Caco-2 (cell line): ENCODE measurements at regions not wholly inside any gene's neighbourhood (a gene's known extent, or its start where the extent isn't known, plus 50 kb on each side); places are given as distances from the start of the nearest gene placed in this dataset.

Experiments
- BruUV-seq: library from RNA; stranded (reverse); fragments of 400-500 nt; replicated peaks from 2 replicates; lab custom pipeline; 2021; lab: Mats Ljungman, UMichigan
- CTCF ChIA-PET: fragments of 300-600 bp; sonication (Branson Sonifier 250); formaldehyde crosslinking; loops from one replicate; lab custom pipeline; 2022; ENCODE audit warnings: antibody characterized with exemption; lab: Charles Lee
- POLR2A ChIA-PET: fragments of 300-600 bp; sonication (Branson Sonifier 250); formaldehyde crosslinking; loops from one replicate; lab custom pipeline; 2022; ENCODE audit warnings: antibody characterized with exemption; lab: Charles Lee
- DNase-seq, 2 experiments: peaks; one replicate each; pipeline versions ENCODE4 v3.0.0 to v3.0.0-alpha.2; 2020 to 2022
- H3K27me3 ChIP-seq: replicated peaks from 2 replicates; pipeline ENCODE4 v1.6.0; 2011; ENCODE audit warnings: low read length; ENCODE audit not compliant: control insufficient read depth, insufficient read depth
- H3K36me3 ChIP-seq: 2 replicates; pipeline ENCODE4 v1.5.1; 2011; ENCODE audit warnings: low read length; ENCODE audit not compliant: control insufficient read depth, insufficient read depth
- H3K4me1 ChIP-seq: fragments of 250-450 bp; sonication (Bioruptor Pico); 2 replicates; pipeline ENCODE4 v1.5.1; 2020; ENCODE audit warnings: mild to moderate bottlenecking
- H3K4me3 ChIP-seq: 2 replicates; pipeline ENCODE4 v1.5.1; 2011; ENCODE audit warnings: low read depth, mild to moderate bottlenecking, control low read depth, low read length
- H3K9me3 ChIP-seq: fragments of 250-450 bp; sonication (Bioruptor Pico); 2 replicates; pipeline ENCODE4 v1.5.1; 2020; ENCODE audit warnings: mild to moderate bottlenecking, moderate library complexity
- H3K27ac Mint-ChIP-seq: one replicate; pipeline ENCODE4 v1.8.0; 2022; ENCODE audit warnings: mixed read lengths; ENCODE audit not compliant: unreplicated experiment
- H3K27me3 Mint-ChIP-seq: one replicate; pipeline ENCODE4 v1.8.0; 2022; ENCODE audit warnings: mixed read lengths; ENCODE audit not compliant: insufficient read depth, unreplicated experiment
- H3K36me3 Mint-ChIP-seq: one replicate; pipeline ENCODE4 v1.8.0; 2022; ENCODE audit warnings: mild to moderate bottlenecking, mixed read lengths; ENCODE audit not compliant: insufficient read depth, unreplicated experiment
- H3K4me1 Mint-ChIP-seq: one replicate; pipeline ENCODE4 v1.8.0; 2022; ENCODE audit warnings: low read depth, mixed read lengths; ENCODE audit not compliant: unreplicated experiment
- H3K4me3 Mint-ChIP-seq: one replicate; pipeline ENCODE4 v1.8.0; 2022; ENCODE audit warnings: mild to moderate bottlenecking, moderate library complexity, mixed read lengths; ENCODE audit not compliant: unreplicated experiment
- H3K9me3 Mint-ChIP-seq: one replicate; pipeline ENCODE4 v1.8.0; 2022; ENCODE audit warnings: mixed read lengths; ENCODE audit not compliant: unreplicated experiment
- intact Hi-C: fragments of 100-400 bp; cut with micrococcal nuclease; formaldehyde crosslinking; loops from one replicate; pipeline ENCODE4 v1.10.0; 2022; ENCODE audit not compliant: unreplicated experiment
- TF ChIP-seq, protein P1 (sequence below), 2 experiments: fragments of 200-600 bp in 1 of 2; IDR thresholded peaks; 1 replicate in 1 of 2; 2 replicates in 1 of 2; pipeline versions ENCODE4 v1.5.1 to v1.8.0; 2011 to 2022; ENCODE audit warnings: antibody characterized with exemption in 1 of 2, control low read depth in 1 of 2, inconsistent platforms in 1 of 2, low read depth in 1 of 2, low read length in 1 of 2, mild to moderate bottlenecking in 1 of 2, moderate library complexity in 1 of 2; ENCODE audit not compliant: insufficient read depth in 1 of 2, severe bottlenecking in 1 of 2, unreplicated experiment in 1 of 2

DNA sequence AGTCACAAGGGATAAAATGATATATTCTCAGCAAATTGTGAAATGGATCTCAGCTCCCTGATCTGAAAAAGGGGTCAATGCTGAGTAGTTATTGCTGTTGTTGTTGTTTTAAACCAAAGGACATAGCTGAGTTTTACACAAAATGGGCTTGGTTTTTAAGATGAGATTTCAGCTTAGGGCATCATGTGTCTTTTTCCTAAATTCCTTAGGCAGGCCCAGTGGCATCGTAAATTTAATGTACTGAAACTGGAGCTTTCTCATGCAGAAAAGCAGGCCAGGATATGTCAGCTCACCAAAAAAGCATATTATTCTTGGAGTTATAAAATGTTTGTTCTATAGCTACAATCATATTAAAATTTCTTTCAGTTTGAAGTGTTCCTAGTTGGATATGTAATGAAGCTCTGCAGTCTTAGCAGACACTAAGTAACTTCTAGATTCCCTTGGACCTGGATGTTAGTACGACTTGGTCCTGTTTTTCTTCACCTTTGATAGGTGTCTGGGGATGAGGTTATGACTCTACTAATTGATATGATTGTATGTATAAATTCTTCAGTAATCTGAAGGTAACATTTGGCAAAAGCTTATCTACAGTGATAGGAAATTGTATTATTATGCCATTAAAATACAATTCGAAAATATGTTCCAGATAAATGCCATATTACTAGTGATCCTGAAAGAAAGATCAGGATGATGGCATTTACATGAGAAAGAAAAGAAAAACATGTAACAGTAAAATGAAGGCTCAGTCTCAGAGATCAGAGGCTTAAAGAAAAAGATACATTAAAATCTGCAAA, 663.3 kb downstream of the RFPL4B start:
- intact Hi-C loops = no loop called here
- BruUV-seq = no TSS peak
- Mint-ChIP-seq H3K27me3 (no peaks in the 10 kb centered on the region), H3K4me3 (no peak overlapping the region), H3K27ac (no peak overlapping the region), H3K4me1 (no peaks in the 10 kb centered on the region), H3K36me3 (no peaks in the 10 kb centered on the region), H3K9me3 (no peaks in the 10 kb centered on the region)
- Histone ChIP-seq H3K36me3 (no peaks in the 10 kb centered on the region), H3K9me3 (no peaks in the 10 kb centered on the region), H3K4me3 (no peak overlapping the region), H3K4me1 (no peaks in the 10 kb centered on the region), H3K27me3 (no peaks in the 10 kb centered on the region)
- no peak for DNase-seq
- POLR2A ChIA-PET = no interaction called here
- CTCF ChIA-PET = no interaction called here
- TF ChIP-seq, protein P1, sequence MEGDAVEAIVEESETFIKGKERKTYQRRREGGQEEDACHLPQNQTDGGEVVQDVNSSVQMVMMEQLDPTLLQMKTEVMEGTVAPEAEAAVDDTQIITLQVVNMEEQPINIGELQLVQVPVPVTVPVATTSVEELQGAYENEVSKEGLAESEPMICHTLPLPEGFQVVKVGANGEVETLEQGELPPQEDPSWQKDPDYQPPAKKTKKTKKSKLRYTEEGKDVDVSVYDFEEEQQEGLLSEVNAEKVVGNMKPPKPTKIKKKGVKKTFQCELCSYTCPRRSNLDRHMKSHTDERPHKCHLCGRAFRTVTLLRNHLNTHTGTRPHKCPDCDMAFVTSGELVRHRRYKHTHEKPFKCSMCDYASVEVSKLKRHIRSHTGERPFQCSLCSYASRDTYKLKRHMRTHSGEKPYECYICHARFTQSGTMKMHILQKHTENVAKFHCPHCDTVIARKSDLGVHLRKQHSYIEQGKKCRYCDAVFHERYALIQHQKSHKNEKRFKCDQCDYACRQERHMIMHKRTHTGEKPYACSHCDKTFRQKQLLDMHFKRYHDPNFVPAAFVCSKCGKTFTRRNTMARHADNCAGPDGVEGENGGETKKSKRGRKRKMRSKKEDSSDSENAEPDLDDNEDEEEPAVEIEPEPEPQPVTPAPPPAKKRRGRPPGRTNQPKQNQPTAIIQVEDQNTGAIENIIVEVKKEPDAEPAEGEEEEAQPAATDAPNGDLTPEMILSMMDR (IDR thresholded peaks at IDR 0.05; ENCODE audit: insufficient read depth in 1 of 2, low read depth in 1 of 2, low read length in 1 of 2, severe bottlenecking in 1 of 2, unreplicated experiment in 1 of 2) = no peak

DNA sequence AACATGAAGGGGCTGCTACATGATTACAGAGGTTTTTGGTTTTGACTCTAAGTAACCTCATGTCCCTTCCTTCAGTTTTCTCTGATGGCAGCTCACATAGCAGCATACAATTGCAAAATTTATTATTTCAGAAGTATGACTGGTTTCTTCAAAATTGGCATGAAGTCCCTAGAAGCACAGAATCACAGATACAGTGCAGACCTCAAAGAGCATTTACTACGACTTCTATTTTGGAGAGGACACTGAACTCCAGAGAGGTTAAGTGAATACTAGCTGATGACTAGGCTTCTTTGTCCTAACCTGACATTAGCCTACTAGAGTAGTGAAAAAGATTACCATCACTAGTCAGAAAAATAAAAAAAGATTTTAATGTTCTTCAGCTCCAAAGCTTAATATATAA, 664.3 kb downstream of the RFPL4B start:
- H3K4me3 ChIP-seq = no peak overlapping the region
- H3K4me3 Mint-ChIP-seq = no peak overlapping the region
- no peaks in the 10 kb centered on the region for H3K27me3 Mint-ChIP-seq
- no peaks in the 10 kb centered on the region for H3K9me3 ChIP-seq
- no peaks in the 10 kb centered on the region for H3K36me3 Mint-ChIP-seq
- BruUV-seq = no TSS peak
- intact Hi-C loops = no loop called here
- TF ChIP-seq, protein P1 (IDR thresholded peaks at IDR 0.05; ENCODE audit: insufficient read depth in 1 of 2, low read depth in 1 of 2, low read length in 1 of 2, severe bottlenecking in 1 of 2, unreplicated experiment in 1 of 2) = no peak
- no peaks in the 10 kb centered on the region for H3K4me1 ChIP-seq
- ChIA-PET POLR2A (no interaction called here), CTCF (no interaction called here)
- H3K9me3 Mint-ChIP-seq = no peaks in the 10 kb centered on the region
- no peaks in the 10 kb centered on the region for H3K27me3 ChIP-seq
- no peaks in the 10 kb centered on the region for H3K4me1 Mint-ChIP-seq
- H3K27ac Mint-ChIP-seq = no peak overlapping the region
- DNase-seq = no peak
- H3K36me3 ChIP-seq = no peaks in the 10 kb centered on the region

DNA sequence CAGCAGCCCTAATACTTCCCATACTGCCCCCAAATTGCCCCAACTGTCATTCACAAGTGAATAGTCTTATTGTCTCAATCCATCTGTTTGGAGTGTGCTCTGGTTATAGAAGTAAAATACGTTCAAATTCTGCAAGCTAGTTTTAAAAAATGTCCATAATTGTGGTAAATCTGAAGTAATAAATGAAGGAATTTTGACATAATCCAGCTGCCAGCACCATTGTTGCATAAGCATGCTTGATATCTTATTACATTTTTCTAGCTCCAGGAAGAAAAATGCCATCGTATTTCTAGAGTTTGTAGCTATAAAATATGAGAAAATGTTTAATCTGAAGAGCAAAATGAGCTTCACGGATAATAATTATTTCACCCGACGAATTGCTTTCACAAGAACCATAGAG, 664.7 kb downstream of the RFPL4B start:
- POLR2A ChIA-PET = no interaction called here
- Mint-ChIP-seq H3K4me1 (no peaks in the 10 kb centered on the region), H3K4me3 (no peak overlapping the region), H3K27ac (no peak overlapping the region), H3K27me3 (no peaks in the 10 kb centered on the region), H3K9me3 (no peaks in the 10 kb centered on the region), H3K36me3 (no peaks in the 10 kb centered on the region)
- Histone ChIP-seq H3K36me3 (no peaks in the 10 kb centered on the region), H3K27me3 (no peaks in the 10 kb centered on the region), H3K4me3 (no peak overlapping the region), H3K4me1 (no peaks in the 10 kb centered on the region), H3K9me3 (no peaks in the 10 kb centered on the region)
- TF ChIP-seq, protein P1 (IDR thresholded peaks at IDR 0.05; ENCODE audit: insufficient read depth in 1 of 2, low read depth in 1 of 2, low read length in 1 of 2, severe bottlenecking in 1 of 2, unreplicated experiment in 1 of 2) = no peak
- CTCF ChIA-PET = no interaction called here
- intact Hi-C loops = no loop called here
- BruUV-seq = no TSS peak
- no peak for DNase-seq
